Mesothelial cell of epicardium (in vitro differentiated cells): ENCODE measurements at regions not wholly inside any gene's neighbourhood (a gene's known extent, or its start where the extent isn't known, plus 50 kb on each side); places are given as distances from the start of the nearest gene placed in this dataset.

Experiments
- DNase-seq, 2 experiments: peaks; one replicate each; pipeline ENCODE4 v3.0.0; 2021; ENCODE audit warnings: low spot score in 2 of 2; ENCODE audit not compliant: unreplicated experiment in 2 of 2
- H3K27ac Mint-ChIP-seq: 2 replicates; pipeline ENCODE4 v1.8.0; 2021; ENCODE audit warnings: mixed read lengths
- H3K27me3 Mint-ChIP-seq: 2 replicates; pipeline ENCODE4 v1.8.0; 2021; ENCODE audit warnings: low read depth, mixed read lengths
- H3K36me3 Mint-ChIP-seq: 2 replicates; pipeline ENCODE4 v1.8.0; 2021; ENCODE audit warnings: mixed read lengths
- H3K4me1 Mint-ChIP-seq: 2 replicates; pipeline ENCODE4 v1.8.0; 2021; ENCODE audit warnings: mixed read lengths
- H3K4me3 Mint-ChIP-seq: 2 replicates; pipeline ENCODE4 v1.8.0; 2021; ENCODE audit warnings: mild to moderate bottlenecking, moderate library complexity, mixed read lengths
- H3K9me3 Mint-ChIP-seq: 2 replicates; pipeline ENCODE4 v1.8.0; 2021; ENCODE audit warnings: mixed read lengths
- TF ChIP-seq, protein P1 (sequence below): fragments of 200-600 bp; sonication (generic); IDR thresholded peaks from one replicate; pipeline ENCODE4 v1.5.0; 2021; ENCODE audit warnings: antibody characterized with exemption; ENCODE audit not compliant: unreplicated experiment

DNA sequence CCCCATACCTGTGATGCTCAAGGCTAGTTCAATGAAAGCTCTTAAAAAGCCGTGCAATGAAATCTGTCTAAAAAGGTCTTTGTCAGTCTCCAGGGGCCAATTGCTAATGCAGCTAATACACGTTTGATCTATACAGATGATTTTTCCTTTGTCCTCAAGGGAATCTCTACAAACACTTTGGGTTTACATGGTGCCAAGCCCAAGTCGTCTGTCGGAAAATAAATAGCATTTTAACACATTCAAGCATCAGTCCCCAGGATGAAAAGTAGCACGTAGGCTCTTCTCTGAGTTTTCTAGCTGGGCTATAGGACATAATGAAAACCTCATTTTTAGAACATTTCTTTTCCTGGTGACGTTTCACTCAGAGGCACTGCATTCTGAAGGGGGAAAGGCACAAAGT lies 477.4 kb upstream of the WWC1 start:
- TF ChIP-seq, protein P1, sequence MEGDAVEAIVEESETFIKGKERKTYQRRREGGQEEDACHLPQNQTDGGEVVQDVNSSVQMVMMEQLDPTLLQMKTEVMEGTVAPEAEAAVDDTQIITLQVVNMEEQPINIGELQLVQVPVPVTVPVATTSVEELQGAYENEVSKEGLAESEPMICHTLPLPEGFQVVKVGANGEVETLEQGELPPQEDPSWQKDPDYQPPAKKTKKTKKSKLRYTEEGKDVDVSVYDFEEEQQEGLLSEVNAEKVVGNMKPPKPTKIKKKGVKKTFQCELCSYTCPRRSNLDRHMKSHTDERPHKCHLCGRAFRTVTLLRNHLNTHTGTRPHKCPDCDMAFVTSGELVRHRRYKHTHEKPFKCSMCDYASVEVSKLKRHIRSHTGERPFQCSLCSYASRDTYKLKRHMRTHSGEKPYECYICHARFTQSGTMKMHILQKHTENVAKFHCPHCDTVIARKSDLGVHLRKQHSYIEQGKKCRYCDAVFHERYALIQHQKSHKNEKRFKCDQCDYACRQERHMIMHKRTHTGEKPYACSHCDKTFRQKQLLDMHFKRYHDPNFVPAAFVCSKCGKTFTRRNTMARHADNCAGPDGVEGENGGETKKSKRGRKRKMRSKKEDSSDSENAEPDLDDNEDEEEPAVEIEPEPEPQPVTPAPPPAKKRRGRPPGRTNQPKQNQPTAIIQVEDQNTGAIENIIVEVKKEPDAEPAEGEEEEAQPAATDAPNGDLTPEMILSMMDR: no peak
- H3K27me3 Mint-ChIP-seq: no peaks in the 10 kb centered on the region
- H3K27ac Mint-ChIP-seq: no peak overlapping the region
- no peak for DNase-seq
- H3K36me3 Mint-ChIP-seq: no peaks in the 10 kb centered on the region
- H3K9me3 Mint-ChIP-seq: no peaks in the 10 kb centered on the region
- no peak overlapping the region for H3K4me3 Mint-ChIP-seq
- peaks cover 19% of the 10 kb centered on the region for H3K4me1 Mint-ChIP-seq

DNA sequence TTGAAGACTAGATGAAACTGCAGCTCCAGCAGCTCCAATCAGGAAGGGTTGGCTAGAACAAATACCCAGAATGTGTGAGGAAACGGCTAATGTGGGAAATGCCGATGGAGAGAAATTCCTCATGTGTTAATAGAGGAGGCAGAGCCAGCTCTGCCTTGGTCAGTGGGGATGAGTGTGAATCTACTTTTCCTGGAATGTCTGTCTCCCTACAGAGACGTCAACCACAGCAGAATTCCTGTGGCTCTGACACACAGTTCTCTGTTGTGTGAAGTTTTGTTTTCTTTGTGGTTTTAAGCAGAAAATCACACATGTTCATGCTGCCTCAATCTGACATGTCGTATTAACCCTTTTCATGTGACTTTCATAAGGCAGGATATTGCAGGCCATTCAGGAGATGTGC lies 476.6 kb upstream of the WWC1 start:
- TF ChIP-seq, protein P1: no peak
- Mint-ChIP-seq H3K36me3 (no peaks in the 10 kb centered on the region), H3K4me3 (no peak overlapping the region), H3K27ac (no peak overlapping the region), H3K9me3 (no peaks in the 10 kb centered on the region), H3K27me3 (no peaks in the 10 kb centered on the region), H3K4me1 (peaks cover 19% of the 10 kb centered on the region)
- DNase-seq: no peak

DNA sequence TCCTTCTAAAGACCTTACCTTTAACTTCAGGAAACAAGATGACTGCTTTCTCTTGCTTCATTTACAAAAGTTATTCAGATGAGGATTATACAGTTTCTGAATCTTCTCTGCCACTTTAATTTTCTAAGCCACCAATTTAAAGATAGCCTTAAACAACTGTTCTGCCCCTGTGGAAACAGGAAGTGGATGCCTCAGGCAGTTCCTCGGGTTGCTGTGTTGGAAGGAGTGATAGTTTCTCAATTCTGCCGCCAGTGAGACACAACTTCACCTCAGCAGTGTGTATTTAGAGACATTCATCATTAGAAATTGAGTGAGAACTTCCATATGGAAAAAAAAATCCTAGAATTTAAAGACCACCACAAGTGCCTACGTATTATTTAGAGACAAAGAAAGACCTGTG lies 475.1 kb upstream of the WWC1 start:
- Mint-ChIP-seq H3K4me1 (peaks cover 30% of the 10 kb centered on the region), H3K36me3 (no peaks in the 10 kb centered on the region), H3K9me3 (no peaks in the 10 kb centered on the region), H3K27ac (no peak overlapping the region), H3K27me3 (no peaks in the 10 kb centered on the region), H3K4me3 (no peak overlapping the region)
- TF ChIP-seq, protein P1: no peak
- no peak for DNase-seq

DNA sequence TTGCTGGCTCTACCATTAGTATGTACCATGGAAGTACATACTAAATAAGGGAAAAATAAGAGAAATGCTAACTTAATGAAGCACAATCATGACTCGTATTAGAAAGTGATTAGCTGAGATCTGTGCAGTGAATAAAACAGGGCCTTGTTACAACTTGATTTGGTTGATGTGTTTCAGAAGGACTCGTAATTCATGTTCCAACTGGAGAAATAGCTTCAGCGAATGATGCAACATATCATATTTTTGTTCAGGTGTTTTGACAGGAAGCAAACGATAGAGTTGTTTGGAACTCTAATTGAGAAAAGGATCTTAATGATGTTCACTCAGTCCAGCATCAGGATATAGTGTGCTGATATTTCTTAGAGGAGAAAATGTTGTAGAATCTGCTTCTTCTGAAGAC lies 474.6 kb upstream of the WWC1 start:
- H3K4me3 Mint-ChIP-seq: no peak overlapping the region
- TF ChIP-seq, protein P1: no peak
- no peak overlapping the region for H3K27ac Mint-ChIP-seq
- H3K36me3 Mint-ChIP-seq: no peaks in the 10 kb centered on the region
- peaks cover 31% of the 10 kb centered on the region for H3K4me1 Mint-ChIP-seq
- no peaks in the 10 kb centered on the region for H3K9me3 Mint-ChIP-seq
- DNase-seq: no peak
- no peaks in the 10 kb centered on the region for H3K27me3 Mint-ChIP-seq

DNA sequence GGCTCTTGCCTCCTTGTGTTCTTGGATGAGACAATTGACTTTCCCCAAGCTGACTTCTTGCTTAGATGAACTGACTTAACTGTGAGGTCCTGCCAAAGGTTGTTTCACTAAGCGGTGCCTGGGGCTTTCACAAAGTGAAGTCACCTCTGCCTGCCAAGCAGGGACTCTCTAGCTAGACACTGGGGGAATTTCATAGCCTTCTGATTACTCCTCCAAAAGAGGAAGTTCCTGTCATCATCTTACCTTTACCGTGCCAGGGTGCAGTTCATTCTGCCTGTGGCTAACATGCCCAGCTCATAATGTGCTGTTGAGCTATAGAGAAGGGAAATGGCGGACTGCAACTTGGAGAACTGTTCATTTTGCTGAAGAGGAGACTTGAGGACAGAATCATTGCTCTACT lies 472.0 kb upstream of the WWC1 start:
- H3K9me3 Mint-ChIP-seq: no peaks in the 10 kb centered on the region
- DNase-seq: no peak
- H3K4me1 Mint-ChIP-seq: peaks cover 18% of the 10 kb centered on the region
- TF ChIP-seq, protein P1: no peak
- H3K36me3 Mint-ChIP-seq: no peaks in the 10 kb centered on the region
- H3K27ac Mint-ChIP-seq: no peak overlapping the region
- no peak overlapping the region for H3K4me3 Mint-ChIP-seq
- H3K27me3 Mint-ChIP-seq: no peaks in the 10 kb centered on the region
